WTC11 (cell line): ENCODE measurements at regions not wholly inside any gene's neighbourhood (a gene's known extent, or its start where the extent isn't known, plus 50 kb on each side); places are given as distances from the start of the nearest gene placed in this dataset.

Experiments
- ATAC-seq: fragments of 200-7000 bp; cut with Tn5 transposase; 2 replicates; pipeline ENCODE4 v1.10.0; 2021; ENCODE audit warnings: mild to moderate bottlenecking, moderate library complexity
- CTCF ChIA-PET: fragments of 300-600 bp; sonication (Branson Sonifier 250); formaldehyde crosslinking; loops from one replicate; lab custom pipeline; 2021; ENCODE audit warnings: antibody characterized with exemption; lab: Charles Lee
- POLR2A ChIA-PET: fragments of 350-600 bp; sonication (Branson Sonifier 250); formaldehyde crosslinking; loops from one replicate; lab custom pipeline; 2021; ENCODE audit warnings: antibody characterized with exemption; lab: Charles Lee
- DNase-seq: peaks from one replicate; pipeline ENCODE4 v3.0.0; 2021; ENCODE audit warnings: low spot score
- H3K27ac Mint-ChIP-seq: 2 replicates; pipeline ENCODE4 v1.8.0; 2021; ENCODE audit warnings: mixed read lengths
- H3K27me3 Mint-ChIP-seq: 2 replicates; pipeline ENCODE4 v1.8.0; 2021; ENCODE audit warnings: low read depth, mild to moderate bottlenecking, moderate library complexity, mixed read lengths
- H3K36me3 Mint-ChIP-seq: 2 replicates; pipeline ENCODE4 v1.8.0; 2021; ENCODE audit warnings: mixed read lengths
- H3K4me1 Mint-ChIP-seq: 2 replicates; pipeline ENCODE4 v1.8.0; 2022; ENCODE audit warnings: mixed read lengths
- H3K4me3 Mint-ChIP-seq: 2 replicates; pipeline ENCODE4 v1.8.0; 2021; ENCODE audit warnings: mild to moderate bottlenecking, moderate library complexity, mixed read lengths
- H3K9me3 Mint-ChIP-seq: 2 replicates; pipeline ENCODE4 v1.8.0; 2021; ENCODE audit warnings: mixed read lengths
- AR ChIP-seq: fragments of 250-450 bp; sonication (Bioruptor Pico); IDR thresholded peaks from 2 replicates; pipeline ENCODE4 v1.9.0; 2021; ENCODE audit warnings: mild to moderate bottlenecking
- CDX4 ChIP-seq: fragments of 250-450 bp; sonication (Bioruptor Pico); IDR thresholded peaks from 2 replicates; pipeline ENCODE4 v1.9.0; 2021; ENCODE audit warnings: moderate library complexity, mild to moderate bottlenecking, inconsistent platforms, borderline replicate concordance
- CREM ChIP-seq: sonication (generic); formaldehyde crosslinking; IDR thresholded peaks from 2 replicates; pipeline ENCODE4 v1.8.1; 2022; ENCODE audit warnings: mild to moderate bottlenecking, missing genetic modification reagents, moderate library complexity
- E2F1 ChIP-seq: sonication (generic); formaldehyde crosslinking; IDR thresholded peaks from 2 replicates; pipeline ENCODE4 v1.8.0; 2022; ENCODE audit warnings: mild to moderate bottlenecking, missing genetic modification reagents
- E2F4 ChIP-seq: sonication (generic); formaldehyde crosslinking; IDR thresholded peaks from 2 replicates; pipeline ENCODE4 v1.8.1; 2022; ENCODE audit warnings: low read depth, mild to moderate bottlenecking, moderate library complexity, missing genetic modification reagents, borderline replicate concordance
- ERG ChIP-seq: fragments of 250-450 bp; sonication (Bioruptor Pico); IDR thresholded peaks from 2 replicates; pipeline ENCODE4 v1.8.0; 2021; ENCODE audit warnings: mild to moderate bottlenecking
- FOXJ3 ChIP-seq: sonication (generic); formaldehyde crosslinking; IDR thresholded peaks from 2 replicates; pipeline ENCODE4 v1.9.0; 2021; ENCODE audit warnings: missing genetic modification reagents, mild to moderate bottlenecking, borderline replicate concordance
- FOXK1 ChIP-seq: sonication (generic); formaldehyde crosslinking; IDR thresholded peaks from 2 replicates; pipeline ENCODE4 v1.8.0; 2022; ENCODE audit warnings: mild to moderate bottlenecking, moderate library complexity, missing genetic modification reagents
- MLX ChIP-seq: sonication (generic); formaldehyde crosslinking; IDR thresholded peaks from 2 replicates; pipeline ENCODE4 v1.8.1; 2023; ENCODE audit warnings: mild to moderate bottlenecking, missing genetic modification reagents, moderate library complexity
- MYBL2 ChIP-seq: sonication (generic); formaldehyde crosslinking; IDR thresholded peaks from 2 replicates; pipeline ENCODE4 v1.8.1; 2023; ENCODE audit warnings: mild to moderate bottlenecking, moderate library complexity, missing genetic modification reagents
- NFE2L1 ChIP-seq: sonication (generic); formaldehyde crosslinking; IDR thresholded peaks from 2 replicates; pipeline ENCODE4 v1.8.1; 2023; ENCODE audit warnings: missing genetic modification reagents
- NFYB ChIP-seq: sonication (generic); formaldehyde crosslinking; conservative IDR thresholded peaks from 2 replicates; pipeline ENCODE4 v1.8.0; 2022; ENCODE audit warnings: low read depth, missing genetic modification reagents
- RELA ChIP-seq: sonication (generic); formaldehyde crosslinking; IDR thresholded peaks from 2 replicates; pipeline ENCODE4 v1.8.1; 2022; ENCODE audit warnings: missing genetic modification reagents, mild to moderate bottlenecking, borderline replicate concordance
- TCF7 ChIP-seq: sonication (generic); formaldehyde crosslinking; IDR thresholded peaks from 2 replicates; pipeline ENCODE4 v1.8.0; 2022; ENCODE audit warnings: mild to moderate bottlenecking, low read depth, missing genetic modification reagents, moderate library complexity
- USF2 ChIP-seq: sonication (generic); formaldehyde crosslinking; IDR thresholded peaks from 2 replicates; pipeline ENCODE4 v1.8.1; 2023; ENCODE audit warnings: mild to moderate bottlenecking, missing genetic modification reagents, moderate library complexity
- ZMAT4 ChIP-seq: fragments of 250-450 bp; sonication (Bioruptor Pico); IDR thresholded peaks from 2 replicates; pipeline ENCODE4 v1.9.0; 2021; ENCODE audit warnings: mild to moderate bottlenecking
- ZNF232 ChIP-seq: sonication (generic); formaldehyde crosslinking; IDR thresholded peaks from 2 replicates; pipeline ENCODE4 v1.8.0; 2022; ENCODE audit warnings: mild to moderate bottlenecking, missing genetic modification reagents
- ZNF416 ChIP-seq: fragments of 250-450 bp; sonication (Bioruptor Pico); IDR thresholded peaks from 2 replicates; pipeline ENCODE4 v1.9.0; 2021; ENCODE audit warnings: mild to moderate bottlenecking, inconsistent platforms
- ZSCAN18 ChIP-seq: fragments of 250-450 bp; sonication (Bioruptor Pico); IDR thresholded peaks from 2 replicates; pipeline ENCODE4 v2.1.2; 2022; ENCODE audit warnings: mild to moderate bottlenecking, moderate library complexity

- Mint-ChIP-seq H3K27ac (no peak overlapping the region), H3K4me1 (peaks cover 11% of the 10 kb centered on the region), H3K36me3 (no peaks in the 10 kb centered on the region), H3K9me3 (peaks cover 12% of the 10 kb centered on the region), H3K4me3 (no peak overlapping the region), H3K27me3 (peaks cover 1% of the 10 kb centered on the region)
- ChIA-PET CTCF (no interaction called here), POLR2A (no interaction called here)
- no peak for DNase-seq
- no peak for ATAC-seq
- TF ChIP-seq AR (CRISPR knock-in tag) (no peak), CREM (CRISPR knock-in tag) (no peak)
Measured at GRCh38 chr15:87207990-87208580, 1048.5 kb downstream of the NTRK3 start.

- H3K36me3 Mint-ChIP-seq, result no peaks in the 10 kb centered on the region
- no peak for TF ChIP-seq ZSCAN18
- no peak for TF ChIP-seq MYBL2 (CRISPR knock-in tag)
- TF ChIP-seq FOXK1 (CRISPR knock-in tag), result no peak
- no peak for TF ChIP-seq CDX4
- no peaks in the 10 kb centered on the region; the same call in 1 of the 2 replicates for H3K27me3 Mint-ChIP-seq
- ATAC-seq (no peak), DNase-seq (no peak)
- H3K4me1 Mint-ChIP-seq, result peaks cover 4% of the 10 kb centered on the region
- ChIA-PET POLR2A (interaction anchor here (0.6 kb wide), 1 partner anchor 1275 kb away, joined by 4 read pairs; no protein-coding TSS in a partner anchor), CTCF (no interaction called here)
- peaks cover 12% of the 10 kb centered on the region for H3K9me3 Mint-ChIP-seq
- H3K27ac Mint-ChIP-seq, result no peak overlapping the region
- H3K4me3 Mint-ChIP-seq, result no peak overlapping the region
Measured at GRCh38 chr15:87207251-87207650, 1049.3 kb downstream of the NTRK3 start.

GRCh38 chr15:87201986-87202385 is 1054.6 kb downstream of the NTRK3 start:
- Mint-ChIP-seq H3K27me3 (no peaks in the 10 kb centered on the region; the same call in 1 of the 2 replicates), H3K4me3 (no peak overlapping the region), H3K4me1 (peaks cover 12% of the 10 kb centered on the region), H3K36me3 (no peaks in the 10 kb centered on the region), H3K9me3 (peaks cover 12% of the 10 kb centered on the region), H3K27ac (no peak overlapping the region)
- ChIA-PET POLR2A (no interaction called here), CTCF (no interaction called here)
- DNase-seq, result no peak
- no peak for ATAC-seq
- no peak for TF ChIP-seq TCF7 (CRISPR knock-in tag)
- TF ChIP-seq MLX, result no peak
- TF ChIP-seq USF2 (CRISPR knock-in tag), result no peak
- TF ChIP-seq RELA (CRISPR knock-in tag), result no peak
- TF ChIP-seq E2F1 (CRISPR knock-in tag), result no peak
- no peak for TF ChIP-seq ERG (CRISPR knock-in tag)
- no peak for TF ChIP-seq ZMAT4
- no peak for TF ChIP-seq ZNF232 (CRISPR knock-in tag)
- TF ChIP-seq ZNF416 (CRISPR knock-in tag), result no peak
- no peak for TF ChIP-seq NFE2L1 (CRISPR knock-in tag)
- TF ChIP-seq E2F4 (CRISPR knock-in tag), result no peak
- no peak for TF ChIP-seq NFYB
- no peak for TF ChIP-seq FOXJ3 (CRISPR knock-in tag)
